Body of pancreas (tissue), 4 donors: ENCODE measurements at regions not wholly inside any gene's neighbourhood (a gene's known extent, or its start where the extent isn't known, plus 50 kb on each side); places are given as distances from the start of the nearest gene placed in this dataset.

Experiments
- POLR2A ChIP-seq, 3 donors: fragments of 450-650 bp; IDR thresholded peaks; one replicate each; pipeline ENCODE4 v1.6.1; 2016; ENCODE audit warnings: antibody characterized with exemption in 3 of 3, mild to moderate bottlenecking in 2 of 3
- TF ChIP-seq, protein P1 (sequence below), 7 experiments: fragments of 450-650 bp in 4 of 7; fragments of 200-600 bp in 3 of 7; sonication (generic) in 3 of 7; IDR thresholded peaks; one replicate each; pipeline ENCODE4 v1.5.1; 2016 to 2019; ENCODE audit warnings: antibody characterized with exemption in 7 of 7

DNA sequence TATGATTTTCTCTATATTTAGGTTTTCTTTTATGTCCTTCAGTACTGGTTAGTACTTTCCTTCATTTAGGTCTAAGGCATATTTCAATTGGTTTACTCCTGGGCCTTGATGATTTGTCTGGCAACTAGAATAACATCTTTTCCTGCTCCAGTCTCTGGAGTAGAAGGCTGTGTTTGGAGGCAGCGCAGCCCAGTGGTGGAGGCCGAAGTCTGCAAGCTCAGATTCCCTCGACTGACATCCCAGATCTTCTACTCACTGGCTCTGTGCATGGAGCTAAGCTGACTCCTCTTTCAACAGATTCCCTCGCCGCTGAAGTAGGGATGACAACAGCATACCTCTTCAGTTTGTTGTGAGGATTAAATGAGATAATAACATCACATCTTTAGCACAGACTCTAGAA lies 141.0 kb downstream of the RAP2A start:
- TF ChIP-seq, protein P1, sequence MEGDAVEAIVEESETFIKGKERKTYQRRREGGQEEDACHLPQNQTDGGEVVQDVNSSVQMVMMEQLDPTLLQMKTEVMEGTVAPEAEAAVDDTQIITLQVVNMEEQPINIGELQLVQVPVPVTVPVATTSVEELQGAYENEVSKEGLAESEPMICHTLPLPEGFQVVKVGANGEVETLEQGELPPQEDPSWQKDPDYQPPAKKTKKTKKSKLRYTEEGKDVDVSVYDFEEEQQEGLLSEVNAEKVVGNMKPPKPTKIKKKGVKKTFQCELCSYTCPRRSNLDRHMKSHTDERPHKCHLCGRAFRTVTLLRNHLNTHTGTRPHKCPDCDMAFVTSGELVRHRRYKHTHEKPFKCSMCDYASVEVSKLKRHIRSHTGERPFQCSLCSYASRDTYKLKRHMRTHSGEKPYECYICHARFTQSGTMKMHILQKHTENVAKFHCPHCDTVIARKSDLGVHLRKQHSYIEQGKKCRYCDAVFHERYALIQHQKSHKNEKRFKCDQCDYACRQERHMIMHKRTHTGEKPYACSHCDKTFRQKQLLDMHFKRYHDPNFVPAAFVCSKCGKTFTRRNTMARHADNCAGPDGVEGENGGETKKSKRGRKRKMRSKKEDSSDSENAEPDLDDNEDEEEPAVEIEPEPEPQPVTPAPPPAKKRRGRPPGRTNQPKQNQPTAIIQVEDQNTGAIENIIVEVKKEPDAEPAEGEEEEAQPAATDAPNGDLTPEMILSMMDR (IDR thresholded peaks at IDR 0.05): peak in 2 of 7 experiments; percentile 10 to 15
- no peak for TF ChIP-seq POLR2A (IDR thresholded peaks at IDR 0.05)
